Mesodermal cell (in vitro differentiated cells): ENCODE measurements at regions not wholly inside any gene's neighbourhood (a gene's known extent, or its start where the extent isn't known, plus 50 kb on each side); places are given as distances from the start of the nearest gene placed in this dataset.

Experiments
- H3K27ac ChIP-seq: 2 replicates; pipeline ENCODE4 v1.7.0; 2013; ENCODE audit warnings: mild to moderate bottlenecking, low read depth, low read length, moderate library complexity; ENCODE audit not compliant: severe bottlenecking
- H3K36me3 ChIP-seq: 2 replicates; pipeline ENCODE4 v1.7.1; 2013; ENCODE audit warnings: mild to moderate bottlenecking, low read length, moderate library complexity; ENCODE audit not compliant: control insufficient read depth, insufficient read depth
- H3K4me1 ChIP-seq: one replicate; pipeline ENCODE4 v1.7.1; 2013; ENCODE audit warnings: mild to moderate bottlenecking, low read length; ENCODE audit not compliant: insufficient read depth, control insufficient read depth, poor library complexity, severe bottlenecking
- H3K4me3 ChIP-seq: 2 replicates; pipeline ENCODE4 v1.7.0; 2013; ENCODE audit warnings: low read length, control low read depth, mild to moderate bottlenecking; ENCODE audit not compliant: insufficient read depth, poor library complexity, severe bottlenecking; ENCODE audit errors: extremely low read depth
- H3K9me3 ChIP-seq: 2 replicates; pipeline ENCODE4 v1.7.1; 2013; ENCODE audit warnings: mild to moderate bottlenecking, low read length, moderate library complexity; ENCODE audit not compliant: control insufficient read depth
- WGBS, 2 experiments: methylation state at CpG; one replicate each; pipeline ENCODE4 v1.1.5; 2013; ENCODE audit warnings: missing lambda C conversion rate in 2 of 2; ENCODE audit not compliant: insufficient coverage in 2 of 2; 5-methylcytosine and 5-hydroxymethylcytosine counted together

- Histone ChIP-seq H3K4me1 (no peaks in the 10 kb centered on the region), H3K36me3 (no peaks in the 10 kb centered on the region), H3K27ac (no peak overlapping the region), H3K9me3 (no peaks in the 10 kb centered on the region), H3K4me3 (no peak overlapping the region)
- no CpG with 5 or more reads among the region's 1 CpG for WGBS, 2 experiments
Measured at GRCh38 chr7:93750986-93751385, 139.6 kb downstream of the TFPI2 start.

DNA sequence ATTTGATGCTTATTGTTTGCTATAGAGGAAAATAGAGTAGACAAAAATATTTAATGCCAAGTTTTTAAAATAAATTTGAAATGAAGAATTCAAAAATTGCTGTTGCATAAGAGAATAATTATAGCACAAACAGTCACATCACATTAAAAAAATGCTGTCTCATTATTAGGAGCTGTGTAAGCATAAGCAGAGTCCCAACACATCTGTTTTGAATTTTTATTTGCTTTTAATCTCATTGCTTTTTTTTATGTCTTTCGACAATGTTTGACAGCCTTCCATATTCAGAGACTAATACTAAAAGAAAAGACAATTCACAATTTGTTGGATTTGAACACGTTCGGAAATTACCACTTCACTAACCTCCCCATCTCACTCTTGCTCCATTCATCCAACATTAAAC, 143.5 kb downstream of the TFPI2 start:
- Histone ChIP-seq H3K27ac (no peak overlapping the region), H3K4me3 (no peak overlapping the region), H3K9me3 (no peaks in the 10 kb centered on the region), H3K4me1 (no peaks in the 10 kb centered on the region), H3K36me3 (no peaks in the 10 kb centered on the region)
- WGBS, 2 experiments: 67 to 91% methylated on average over 1 to 3 of the region's 3 CpGs

GRCh38 chr7:93739424-93739823, 151.1 kb downstream of the TFPI2 start:
- Histone ChIP-seq H3K36me3 (no peaks in the 10 kb centered on the region), H3K9me3 (no peaks in the 10 kb centered on the region), H3K4me1 (no peaks in the 10 kb centered on the region), H3K27ac (no peak overlapping the region), H3K4me3 (no peak overlapping the region)

- WGBS, 2 experiments: no CpG with 5 or more reads among the region's 2 CpGs
- no peak overlapping the region for H3K27ac ChIP-seq
- H3K4me1 ChIP-seq: no peaks in the 10 kb centered on the region
- no peak overlapping the region for H3K4me3 ChIP-seq
- H3K36me3 ChIP-seq: no peaks in the 10 kb centered on the region
- no peaks in the 10 kb centered on the region for H3K9me3 ChIP-seq
Measured at GRCh38 chr7:93737953-93738352, 152.6 kb downstream of the TFPI2 start.

DNA sequence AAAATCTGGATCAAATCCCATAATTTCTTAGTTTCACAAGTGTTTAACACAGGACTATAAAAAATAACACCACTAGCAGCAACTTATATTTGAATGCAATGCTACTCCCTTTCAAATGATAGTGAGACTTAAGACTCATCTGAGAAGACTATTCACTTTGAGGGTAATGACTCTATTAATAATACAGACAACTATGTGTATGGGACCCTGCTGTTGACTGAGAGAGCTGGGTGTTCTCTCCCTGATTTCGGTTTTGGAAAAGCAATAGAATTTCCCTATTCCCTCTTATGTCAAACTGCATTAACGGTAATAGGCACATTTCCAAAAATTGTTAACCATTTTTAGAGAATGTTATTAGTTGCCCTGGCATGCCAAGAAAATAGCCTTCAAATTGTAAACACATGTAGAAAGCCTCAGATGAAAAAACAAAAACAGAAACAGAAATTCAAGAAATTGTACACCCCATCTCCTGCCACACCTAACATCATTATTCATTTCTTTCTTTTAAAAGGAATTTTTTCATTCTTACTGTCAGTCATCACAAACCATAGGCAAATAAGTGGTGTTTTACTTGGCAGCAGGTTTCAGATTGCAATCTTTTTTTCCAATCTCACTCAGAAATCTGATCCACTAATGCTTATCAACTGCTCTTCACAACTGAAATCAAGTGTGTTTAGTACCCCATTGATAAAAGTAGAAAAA, 153.7 kb downstream of the TFPI2 start:
- no peaks in the 10 kb centered on the region for H3K4me1 ChIP-seq
- no CpG with 5 or more reads among the region's 2 CpGs for WGBS, 2 experiments

DNA sequence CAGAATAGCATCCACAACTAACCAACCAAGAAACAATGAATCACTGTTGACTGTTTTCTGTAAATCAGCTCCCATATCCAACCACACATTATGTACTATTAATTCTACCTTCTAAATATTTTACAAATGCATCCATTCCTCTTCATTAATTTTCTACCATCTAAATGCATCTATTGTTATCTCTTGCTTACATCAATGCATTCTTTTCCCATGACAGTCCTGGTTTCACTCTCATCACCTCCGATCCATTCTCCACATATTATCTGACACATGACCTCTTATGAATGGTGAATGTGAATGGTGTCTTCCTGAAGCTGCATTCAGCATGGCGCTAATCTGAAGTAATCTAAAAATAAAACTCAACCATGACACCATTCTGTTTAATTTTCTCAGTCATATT, 153.8 kb upstream of the CALCR start:
- H3K4me1 ChIP-seq: no peaks in the 10 kb centered on the region
- H3K36me3 ChIP-seq: no peaks in the 10 kb centered on the region
- no peak overlapping the region for H3K27ac ChIP-seq
- H3K4me3 ChIP-seq: no peak overlapping the region
- H3K9me3 ChIP-seq: no peaks in the 10 kb centered on the region
- 88% methylated on average over 1 of the region's 2 CpGs; no CpG with 5 or more reads in 1 of the 2 experiments for WGBS, 2 experiments

More for the DNA sequence above, 153.7 kb downstream of the TFPI2 start:
- H3K4me3 ChIP-seq: no peak overlapping the region
- H3K36me3 ChIP-seq: no peaks in the 10 kb centered on the region
- no peak overlapping the region for H3K27ac ChIP-seq
- H3K9me3 ChIP-seq: no peaks in the 10 kb centered on the region

GRCh38 chr7:93725954-93726353, 151.4 kb upstream of the CALCR start:
- Histone ChIP-seq H3K4me3 (no peak overlapping the region), H3K9me3 (no peaks in the 10 kb centered on the region), H3K27ac (no peak overlapping the region), H3K4me1 (no peaks in the 10 kb centered on the region), H3K36me3 (no peaks in the 10 kb centered on the region)
- WGBS, 2 experiments: 80 to 100% methylated on average over 1 of the region's 4 CpGs

GRCh38 chr7:93723424-93724124, 149.1 kb upstream of the CALCR start:
- H3K27ac ChIP-seq: no peak overlapping the region
- no peaks in the 10 kb centered on the region for H3K9me3 ChIP-seq
- 67 to 88% methylated on average over 2 to 3 of the region's 3 CpGs for WGBS, 2 experiments
- H3K36me3 ChIP-seq: no peaks in the 10 kb centered on the region
- no peak overlapping the region for H3K4me3 ChIP-seq
- peaks cover 8% of the 10 kb centered on the region for H3K4me1 ChIP-seq

DNA sequence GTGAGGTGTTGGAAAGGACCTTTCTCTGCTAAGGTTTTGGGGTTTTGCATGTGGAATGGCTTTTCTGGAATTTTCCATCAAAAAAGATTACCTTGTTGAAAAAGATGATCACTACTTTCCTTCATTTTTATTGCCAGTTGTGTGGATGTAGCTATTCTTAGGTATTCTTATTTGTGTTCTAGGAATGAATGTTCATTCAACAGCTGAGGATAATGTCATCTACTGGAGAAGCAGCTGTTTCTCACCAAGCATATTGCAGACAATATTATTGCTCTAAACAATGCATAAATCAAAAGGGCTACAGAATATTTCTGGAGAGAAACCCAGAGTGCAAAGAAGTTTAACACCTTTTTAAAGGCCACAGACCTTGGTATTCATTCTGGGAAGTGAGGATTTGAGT, 145.6 kb upstream of the CALCR start:
- Histone ChIP-seq H3K36me3 (no peaks in the 10 kb centered on the region), H3K4me3 (no peak overlapping the region), H3K9me3 (no peaks in the 10 kb centered on the region), H3K27ac (peak overlapping the region; percentile 43), H3K4me1 (peaks cover 8% of the 10 kb centered on the region)

DNA sequence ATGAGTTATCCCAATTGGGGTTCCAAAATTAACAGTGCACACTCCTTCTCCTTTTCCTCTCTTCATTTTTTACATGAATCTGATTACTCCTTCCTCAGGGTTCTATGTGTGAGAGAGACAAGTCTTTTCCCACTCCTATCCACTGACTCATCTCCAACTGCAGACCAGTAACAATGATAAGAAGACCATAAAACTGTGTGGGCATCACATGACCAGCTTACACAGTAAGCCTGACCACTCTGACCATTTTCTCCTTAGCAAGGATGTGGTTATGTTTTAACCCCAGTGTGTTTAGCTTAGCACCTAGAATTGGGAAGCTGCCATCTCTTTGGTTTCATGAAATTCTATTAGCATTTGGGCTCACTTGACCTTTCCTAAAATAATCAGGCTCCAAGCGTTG, 145.0 kb upstream of the CALCR start:
- H3K9me3 ChIP-seq: no peaks in the 10 kb centered on the region
- no peaks in the 10 kb centered on the region for H3K36me3 ChIP-seq
- peaks cover 8% of the 10 kb centered on the region for H3K4me1 ChIP-seq
- no peak overlapping the region for H3K4me3 ChIP-seq
- 100% methylated on average over 1 of the region's 1 CpG; no CpG with 5 or more reads in 1 of the 2 experiments for WGBS, 2 experiments
- H3K27ac ChIP-seq: peak overlapping the region; percentile 43

DNA sequence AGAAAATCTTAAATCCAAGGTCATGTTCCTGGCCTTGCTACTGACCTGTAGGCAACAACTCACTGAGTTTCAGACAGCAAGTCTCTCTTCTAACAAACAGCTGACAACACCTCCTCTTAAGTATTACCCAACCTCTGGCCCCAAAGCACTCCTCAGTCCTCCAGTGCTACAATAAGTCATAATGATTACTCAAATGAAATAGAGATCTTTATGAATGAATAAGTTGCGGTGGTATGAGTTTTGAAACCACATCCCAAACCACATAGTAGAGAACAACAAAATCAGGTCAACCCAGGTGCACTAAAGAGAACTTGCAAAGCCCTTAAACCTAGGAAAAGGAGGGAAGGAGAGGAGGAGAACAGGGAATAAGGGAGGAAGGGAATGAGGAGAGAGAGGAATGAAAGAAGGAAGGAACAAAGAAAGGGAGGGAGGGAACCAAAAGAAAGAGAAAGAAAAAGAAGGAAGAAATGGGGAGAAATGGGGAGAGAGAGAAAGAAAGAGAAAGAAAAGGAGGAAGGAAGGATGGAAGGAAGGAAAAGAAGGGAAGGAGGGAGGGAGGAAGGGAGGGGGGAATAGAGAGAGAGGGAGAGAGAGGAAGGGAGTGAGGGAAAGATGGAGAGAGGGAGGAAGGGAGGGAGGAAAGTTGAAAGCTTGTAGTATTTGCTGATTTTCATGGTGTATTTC, 142.8 kb upstream of the CALCR start:
- Histone ChIP-seq H3K9me3 (no peaks in the 10 kb centered on the region), H3K4me1 (peaks cover 8% of the 10 kb centered on the region), H3K4me3 (no peak overlapping the region), H3K27ac (no peak overlapping the region), H3K36me3 (no peaks in the 10 kb centered on the region)
- WGBS, 2 experiments: no CpG with 5 or more reads among the region's 1 CpG
